NCI-H82 (cell line): ENCODE measurements at regions not wholly inside any gene's neighbourhood (a gene's known extent, or its start where the extent isn't known, plus 50 kb on each side); places are given as distances from the start of the nearest gene placed in this dataset.
"Not testable (repeated sequence)": the region's sequence is repeated elsewhere in the genome, so short reads cannot be mapped to it uniquely, and the experiment has no call there.

Experiments
- DNase-seq: peaks from one replicate; lab custom pipeline; 2025; lab: John Stamatoyannopoulos, UW

DNA sequence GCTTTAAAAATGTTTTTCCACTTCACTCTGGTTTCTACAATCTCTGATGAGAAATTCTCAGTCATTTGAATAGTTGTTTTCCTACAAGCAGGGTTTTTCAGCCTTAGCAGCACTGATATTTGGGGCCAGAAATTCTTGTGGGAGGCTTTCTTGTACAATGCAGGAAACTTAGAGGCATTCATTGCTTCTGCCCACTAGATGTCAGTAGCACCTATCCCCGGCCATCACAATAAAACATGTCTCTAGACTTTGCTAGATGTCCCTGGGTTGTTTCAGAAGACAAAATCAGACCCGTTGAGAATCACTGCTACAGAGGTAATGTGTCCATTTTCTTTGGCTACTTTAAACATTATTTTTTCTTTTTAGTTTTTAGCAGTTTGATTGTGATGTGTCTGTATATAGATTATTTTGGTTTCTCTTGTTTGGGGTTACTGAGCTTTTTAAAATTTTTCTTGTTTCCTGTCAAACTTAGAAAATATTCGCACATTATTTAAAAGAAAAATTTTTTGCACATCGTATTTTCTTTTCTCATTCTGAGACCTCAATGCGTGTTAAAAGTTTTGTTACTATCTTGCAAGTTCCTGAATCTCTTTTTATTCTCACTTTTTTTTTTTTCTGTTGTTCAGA lies 60.8 kb upstream of the CCDC179 start:
- peak; percentile 50 for DNase-seq

GRCh38 chr11:22922672-22923071 lies 62.4 kb upstream of the CCDC179 start:
- DNase-seq: no peak

GRCh38 chr11:22923561-22923960 lies 63.3 kb upstream of the CCDC179 start:
- no peak for DNase-seq

GRCh38 chr11:22926341-22926740 lies 66.1 kb upstream of the CCDC179 start:
- no peak for DNase-seq

DNA sequence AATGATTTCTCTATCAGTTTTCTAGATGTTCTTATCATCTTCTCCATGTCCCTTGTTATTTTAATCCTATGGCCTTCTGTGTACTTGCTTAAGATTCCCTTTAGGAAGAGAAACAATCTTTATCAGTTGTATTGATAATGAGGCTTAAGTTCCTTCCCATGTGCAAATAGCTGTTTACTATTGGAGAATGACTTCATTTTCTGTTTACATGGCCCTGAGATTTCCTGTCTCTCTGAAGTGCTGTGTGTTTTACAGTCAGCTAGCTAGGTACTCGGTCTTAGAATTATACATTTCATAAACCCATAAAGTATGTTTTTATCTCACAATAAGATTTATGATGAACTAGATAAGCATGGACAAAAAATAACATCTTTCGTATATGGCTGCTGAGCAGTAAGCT lies 67.5 kb upstream of the CCDC179 start:
- DNase-seq: no peak

GRCh38 chr11:22928207-22928917 lies 68.1 kb upstream of the CCDC179 start:
- no peak for DNase-seq

DNA sequence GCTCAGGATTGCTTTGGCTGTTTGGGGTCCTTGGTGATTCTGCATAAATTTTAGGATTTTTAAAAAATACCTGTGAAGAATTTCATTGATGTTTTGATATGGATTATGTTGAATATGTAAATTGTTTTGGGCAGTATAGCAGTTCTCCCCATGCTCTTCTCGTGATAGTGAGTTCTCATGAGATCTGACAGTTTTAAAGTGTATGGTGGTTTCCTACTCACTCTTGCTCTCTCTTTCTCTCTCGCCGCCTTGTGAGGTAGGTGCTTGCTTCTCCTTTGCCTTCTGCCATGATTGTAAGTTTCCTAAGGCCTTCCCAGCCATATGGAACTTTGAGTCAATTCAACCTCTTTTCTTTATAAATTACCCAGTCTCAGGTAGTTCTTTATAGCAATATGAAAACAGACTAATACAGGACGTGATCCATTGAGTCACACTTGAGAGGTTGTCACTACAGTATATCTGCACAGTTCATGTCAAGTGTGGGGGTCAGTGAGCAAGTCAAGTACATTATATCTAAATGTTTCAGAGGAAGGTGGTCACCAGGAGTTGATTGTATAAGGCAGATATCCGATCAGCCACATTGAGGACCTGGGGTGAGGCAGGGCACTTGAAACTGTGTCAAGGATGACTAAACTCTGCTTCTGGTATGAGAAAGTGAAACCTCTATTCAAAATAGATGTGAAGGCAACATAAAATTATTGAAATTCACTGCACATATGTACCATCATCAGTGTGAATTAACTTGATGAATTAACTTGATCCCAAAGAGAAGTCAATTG lies 70.7 kb upstream of the CCDC179 start:
- DNase-seq: no peak

DNA sequence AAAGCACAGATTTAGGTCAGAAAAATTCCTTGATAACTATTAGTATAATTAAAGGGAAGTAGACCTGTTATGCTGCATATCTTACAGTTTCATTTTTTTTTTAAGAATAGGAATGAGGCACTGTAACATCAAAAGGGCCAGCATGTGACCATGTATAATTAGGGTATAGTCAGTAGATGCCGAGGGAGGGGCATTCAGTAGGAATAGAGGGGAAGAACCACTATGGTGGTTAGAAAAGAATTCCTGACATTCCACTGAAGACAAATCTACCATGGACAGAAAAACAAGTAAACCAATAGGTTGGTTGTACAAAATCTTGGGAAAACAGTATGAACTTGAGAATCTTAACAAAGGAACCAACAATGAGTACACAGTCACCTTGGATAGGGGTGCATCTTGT lies 78.4 kb upstream of the CCDC179 start:
- no peak for DNase-seq

DNA sequence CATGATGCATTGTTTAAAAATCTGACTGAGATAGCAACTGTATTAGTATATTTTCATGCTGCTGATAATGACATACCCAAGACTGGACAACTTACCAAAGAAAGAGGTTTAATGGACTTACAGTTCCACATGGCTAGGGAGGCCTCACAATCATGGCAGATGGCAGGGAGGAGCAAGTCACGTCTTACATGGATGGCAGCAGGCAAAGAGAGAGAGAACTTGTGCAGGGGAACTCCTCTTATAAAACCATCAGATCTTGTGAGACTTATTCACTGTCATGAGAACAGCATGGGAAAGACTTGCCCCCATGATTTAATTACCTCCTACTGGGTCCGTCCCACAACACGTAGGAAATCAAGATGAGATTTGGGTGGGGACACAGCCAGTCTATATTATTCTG lies 81.3 kb upstream of the CCDC179 start:
- not testable (repeated sequence) for DNase-seq

DNA sequence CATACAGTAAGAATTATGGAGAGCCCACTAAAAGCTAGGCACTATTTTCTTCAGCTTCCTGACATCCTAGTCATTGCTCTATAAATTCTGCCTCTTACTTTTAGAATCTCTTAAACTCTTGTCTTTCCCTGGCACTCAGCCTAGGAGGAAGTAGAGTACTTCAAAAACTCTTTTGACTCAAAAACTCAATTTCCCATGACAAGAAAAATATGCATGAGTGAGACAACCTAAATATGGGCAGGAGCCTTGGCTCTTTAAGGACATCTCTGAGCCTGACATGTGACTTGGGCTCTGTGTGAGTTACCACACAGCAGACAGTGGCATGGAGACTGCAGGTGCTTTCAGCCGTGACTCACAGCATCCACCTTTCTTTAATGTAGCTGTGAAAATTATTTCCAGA lies 97.5 kb upstream of the CCDC179 start:
- no peak for DNase-seq

DNA sequence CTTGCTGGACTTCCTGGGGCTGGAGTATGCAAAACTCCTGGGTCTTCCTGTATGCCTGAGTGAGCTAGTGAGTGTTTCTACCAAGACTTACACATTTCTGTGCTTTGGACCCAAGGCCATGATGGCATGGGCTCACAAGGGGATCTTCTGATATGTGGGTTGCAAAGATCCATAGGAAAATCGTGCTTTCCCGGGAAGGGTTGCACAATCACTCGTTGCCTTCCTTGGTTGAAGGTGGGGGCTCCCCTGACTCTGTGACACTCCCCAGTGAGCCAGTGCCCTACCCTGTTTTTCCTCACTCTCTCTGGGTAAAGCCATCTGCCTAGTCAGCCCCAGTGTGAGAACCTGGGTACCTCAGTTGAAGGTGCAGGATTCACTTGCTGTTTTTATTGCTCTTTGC lies 114.0 kb upstream of the CCDC179 start:
- no peak for DNase-seq

DNA sequence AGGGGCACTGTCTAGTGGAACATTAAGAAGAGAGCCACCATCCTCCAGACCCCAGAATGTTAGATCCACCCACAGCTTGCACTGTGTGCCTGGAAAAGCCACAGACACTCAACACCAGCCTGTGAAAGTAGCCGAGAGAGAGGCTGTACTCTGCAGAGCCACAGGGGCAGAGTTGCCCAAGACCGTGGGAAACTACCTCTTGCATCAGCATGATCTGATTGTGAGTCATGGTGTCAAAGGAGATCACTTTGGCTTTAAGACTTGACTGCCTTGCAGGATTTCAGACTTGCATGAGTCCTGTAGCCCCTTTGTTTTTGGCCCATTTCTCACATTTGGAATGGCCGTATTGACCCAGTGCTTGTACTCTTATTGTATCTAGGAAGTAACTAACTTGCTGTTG lies 115.9 kb upstream of the CCDC179 start:
- DNase-seq: no peak

- DNase-seq: no peak
Measured at GRCh38 chr11:22982903-22983302, 122.6 kb upstream of the CCDC179 start.

DNA sequence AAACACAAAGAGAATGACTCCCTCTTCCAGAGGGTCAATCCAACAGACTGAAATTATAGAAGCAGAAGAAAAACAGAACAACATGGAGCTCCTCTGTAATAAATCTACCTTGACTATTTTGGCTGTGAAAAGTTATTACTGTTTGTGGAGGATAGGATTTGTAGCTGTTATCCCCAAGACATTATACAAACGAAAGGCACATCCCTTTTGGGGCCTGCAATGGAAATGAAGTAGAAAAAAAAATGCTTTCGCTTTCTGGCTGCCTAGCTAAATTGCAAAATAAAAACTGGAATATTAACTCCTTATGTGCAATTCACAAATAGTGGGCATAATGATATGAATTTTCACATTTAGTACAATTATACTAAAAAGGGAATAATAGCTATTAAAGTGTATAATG lies 123.8 kb upstream of the CCDC179 start:
- DNase-seq: no peak

GRCh38 chr11:22989371-22989770 lies 129.1 kb upstream of the CCDC179 start:
- DNase-seq: no peak

DNA sequence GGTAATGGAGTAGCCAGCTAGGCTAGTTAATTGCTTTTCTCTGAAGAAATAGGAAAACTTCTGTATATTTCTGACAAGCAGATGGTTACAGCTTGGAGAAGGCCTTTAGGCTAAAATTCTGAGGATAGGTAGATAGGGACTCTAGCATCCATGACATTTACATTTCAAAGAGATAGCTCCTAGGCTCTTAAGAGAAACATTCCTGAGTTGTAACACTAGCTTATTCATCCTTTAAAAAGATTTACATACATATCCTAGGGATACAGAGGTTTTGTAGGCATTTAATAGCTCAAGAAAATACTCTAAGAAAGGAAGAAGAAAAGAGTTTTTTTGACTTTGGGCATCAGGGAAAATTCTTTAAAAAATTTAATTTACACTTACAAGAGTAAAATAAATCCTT lies 130.9 kb upstream of the CCDC179 start:
- no peak for DNase-seq

- no peak for DNase-seq
Measured at GRCh38 chr11:23006730-23007129, 146.5 kb upstream of the CCDC179 start.

GRCh38 chr11:23010790-23011335 lies 150.6 kb upstream of the CCDC179 start:
- no peak for DNase-seq

- no peak for DNase-seq
Measured at GRCh38 chr11:23012930-23013329, 152.7 kb upstream of the CCDC179 start.

DNA sequence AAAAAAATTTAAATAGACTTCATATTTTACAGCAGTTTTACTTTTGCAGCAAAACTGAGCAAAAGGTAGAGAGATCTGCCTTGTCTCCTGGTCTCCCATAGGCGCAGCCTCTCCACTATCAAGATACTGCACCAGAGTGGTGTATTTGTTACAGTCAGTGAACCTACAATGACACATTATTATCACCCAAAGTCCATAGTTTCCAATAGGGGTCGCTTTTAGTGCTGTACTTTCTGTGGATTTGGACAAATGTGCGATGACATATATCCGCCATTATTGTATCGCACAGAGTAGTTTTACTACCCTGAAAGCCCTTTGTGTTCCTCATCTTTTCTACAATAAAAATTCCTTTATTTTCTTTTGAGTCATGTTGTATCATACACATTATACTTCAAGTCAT lies 153.2 kb upstream of the CCDC179 start:
- DNase-seq: no peak

DNA sequence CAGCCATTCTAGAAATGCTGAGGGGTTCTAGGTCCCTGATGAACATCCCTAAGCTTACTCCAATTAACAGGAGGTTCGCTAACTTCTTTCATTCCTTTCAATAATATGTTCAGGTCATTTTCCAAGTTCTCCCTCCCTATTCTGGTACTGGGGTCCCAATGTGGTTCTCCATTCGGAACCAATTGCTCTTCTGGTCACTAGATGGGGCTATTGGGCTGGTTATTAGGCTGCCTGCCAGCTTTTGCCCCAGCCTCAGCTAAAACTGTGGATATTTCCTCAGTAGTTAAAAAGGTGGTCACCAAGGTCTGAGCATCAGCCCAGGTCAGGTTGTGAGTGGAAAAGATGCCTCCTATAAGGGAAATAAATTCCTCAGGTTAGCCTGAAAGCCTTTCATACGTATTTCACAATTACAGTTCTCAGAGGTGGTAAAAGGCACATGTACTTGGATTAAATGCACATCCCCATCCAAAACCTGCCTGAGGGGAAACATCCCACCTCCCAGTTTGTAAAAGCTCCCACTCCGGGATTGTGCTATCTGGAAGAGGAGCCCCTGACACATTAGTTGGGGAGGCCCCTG lies 161.1 kb upstream of the CCDC179 start:
- DNase-seq: peak; percentile 49

- no peak for DNase-seq
Measured at GRCh38 chr11:23022854-23023253, 162.6 kb upstream of the CCDC179 start.

DNA sequence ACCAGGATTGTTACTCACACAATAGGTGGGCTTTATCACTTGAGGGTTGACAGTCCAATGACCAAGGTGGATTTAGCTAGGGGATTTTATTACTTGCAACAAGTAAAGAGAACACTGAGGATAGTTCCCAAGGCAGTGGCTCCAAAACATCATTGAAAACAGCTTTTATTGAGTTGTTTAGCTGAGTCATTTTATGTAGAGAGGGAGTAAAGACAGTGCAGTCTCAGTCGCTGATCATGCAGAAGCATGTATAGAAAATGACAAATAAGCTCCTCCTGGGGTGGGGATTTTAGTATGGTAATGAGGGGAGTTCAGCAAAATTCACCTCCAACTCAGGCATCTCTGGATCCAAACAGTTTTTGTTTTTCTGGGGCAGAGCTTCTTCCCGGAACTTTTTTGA lies 163.0 kb upstream of the CCDC179 start:
- no peak for DNase-seq
